Stomach smooth muscle (tissue), 2 donors: ENCODE measurements at regions not wholly inside any gene's neighbourhood (a gene's known extent, or its start where the extent isn't known, plus 50 kb on each side); places are given as distances from the start of the nearest gene placed in this dataset.

Experiments
- H3K27ac ChIP-seq: one replicate; pipeline ENCODE4 v1.7.0; 2013; ENCODE audit warnings: mild to moderate bottlenecking, low read length, inconsistent platforms
- H3K27me3 ChIP-seq, 2 donors: one replicate each; pipeline ENCODE4 v1.7.0; 2013; ENCODE audit warnings: low read length in 2 of 2; ENCODE audit not compliant: insufficient read depth in 2 of 2, control insufficient read depth in 1 of 2
- H3K36me3 ChIP-seq, 2 donors: one replicate each; pipeline ENCODE4 v1.7.0; 2013; ENCODE audit warnings: low read length in 2 of 2; ENCODE audit not compliant: control insufficient read depth in 2 of 2, insufficient read depth in 2 of 2
- H3K4me1 ChIP-seq: one replicate; pipeline ENCODE4 v1.7.0; 2013; ENCODE audit warnings: low read length; ENCODE audit not compliant: control insufficient read depth, insufficient read depth
- H3K4me3 ChIP-seq, 2 donors: one replicate each; pipeline ENCODE4 v1.7.0; 2013; ENCODE audit warnings: low read length in 2 of 2
- H3K9ac ChIP-seq, 2 donors: one replicate each; pipeline ENCODE4 v1.7.0; 2013; ENCODE audit warnings: low read length in 2 of 2, mild to moderate bottlenecking in 1 of 2
- H3K9me3 ChIP-seq, 2 donors: one replicate each; pipeline ENCODE4 v1.7.0; 2013; ENCODE audit warnings: low read length in 2 of 2; ENCODE audit not compliant: control insufficient read depth in 2 of 2
- donor health status: healthy.
- donor health status: Pancreatic carcinoma.

- Histone ChIP-seq H3K4me1 (no peaks in the 10 kb centered on the region), H3K27me3 (peaks cover 3% of the 10 kb centered on the region in 2 donors), H3K36me3 (no peaks in the 10 kb centered on the region), H3K9me3 (no peaks in the 10 kb centered on the region), H3K4me3 (no peak overlapping the region), H3K27ac (no peak overlapping the region), H3K9ac (no peak overlapping the region)
Measured at GRCh38 chr20:24837781-24838450, 111.2 kb upstream of the CST7 start.

DNA sequence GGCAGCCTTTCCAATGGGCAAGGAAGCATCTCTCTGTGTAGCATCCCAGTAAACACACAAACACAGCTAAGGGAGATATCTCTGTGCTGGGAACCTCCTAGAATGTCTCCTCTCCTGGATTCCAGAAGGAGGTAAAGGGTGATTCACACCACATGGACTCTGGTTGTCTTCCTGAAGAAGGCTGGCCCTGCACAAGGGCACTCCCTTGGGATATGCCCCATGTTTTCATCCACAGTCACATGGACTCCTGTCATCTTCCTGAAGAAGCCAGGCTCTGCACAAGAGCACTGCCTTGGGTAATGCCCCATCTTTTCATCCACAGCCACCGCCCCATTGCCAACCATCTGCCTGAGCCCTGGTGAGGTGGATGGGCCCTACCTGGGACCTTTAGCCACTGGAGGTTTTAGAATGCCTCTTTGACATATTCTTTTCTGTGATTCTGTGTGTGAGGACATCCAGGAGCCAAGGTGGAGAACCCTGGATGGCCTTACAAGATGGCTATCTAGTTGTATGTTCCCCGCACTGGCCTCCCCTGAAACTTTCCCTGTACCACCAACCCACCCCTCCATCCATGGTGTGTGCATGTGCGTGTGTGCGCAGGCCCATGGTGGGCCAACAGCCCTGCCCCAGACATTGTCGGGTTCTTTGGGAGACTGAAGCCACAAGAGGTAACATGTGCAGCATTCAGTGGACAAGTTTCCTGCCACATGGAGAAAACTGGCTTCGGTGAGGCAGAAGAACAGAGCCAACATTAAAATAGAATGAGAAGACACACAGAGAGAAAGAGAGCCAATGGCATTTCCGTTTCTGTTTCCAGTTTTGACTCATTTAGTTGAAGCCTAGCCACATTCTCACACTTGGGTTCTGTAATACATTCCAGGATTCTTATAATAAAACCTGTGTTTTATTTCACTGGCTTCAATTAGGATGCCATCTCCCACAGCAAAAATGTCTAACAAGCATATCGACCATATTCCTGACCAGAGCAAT, 110.2 kb upstream of the CST7 start:
- Histone ChIP-seq H3K27me3 (peaks cover 3% of the 10 kb centered on the region in 2 donors), H3K4me1 (no peaks in the 10 kb centered on the region), H3K27ac (no peak overlapping the region), H3K9me3 (no peaks in the 10 kb centered on the region), H3K4me3 (no peak overlapping the region), H3K36me3 (no peaks in the 10 kb centered on the region), H3K9ac (no peak overlapping the region)

- Histone ChIP-seq H3K9ac (no peak overlapping the region), H3K36me3 (no peaks in the 10 kb centered on the region), H3K27me3 (peaks cover 3% of the 10 kb centered on the region in 2 donors), H3K27ac (no peak overlapping the region), H3K9me3 (no peaks in the 10 kb centered on the region), H3K4me1 (no peaks in the 10 kb centered on the region), H3K4me3 (no peak overlapping the region)
Measured at GRCh38 chr20:24840121-24840713, 108.9 kb upstream of the CST7 start.

- Histone ChIP-seq H3K4me3 (no peak overlapping the region), H3K9ac (no peak overlapping the region), H3K27ac (no peak overlapping the region), H3K27me3 (peaks cover 0 to 3% of the 10 kb centered on the region in 2 donors), H3K9me3 (no peaks in the 10 kb centered on the region), H3K4me1 (no peaks in the 10 kb centered on the region), H3K36me3 (no peaks in the 10 kb centered on the region)
Measured at GRCh38 chr20:24842274-24842917, 106.7 kb upstream of the CST7 start.

DNA sequence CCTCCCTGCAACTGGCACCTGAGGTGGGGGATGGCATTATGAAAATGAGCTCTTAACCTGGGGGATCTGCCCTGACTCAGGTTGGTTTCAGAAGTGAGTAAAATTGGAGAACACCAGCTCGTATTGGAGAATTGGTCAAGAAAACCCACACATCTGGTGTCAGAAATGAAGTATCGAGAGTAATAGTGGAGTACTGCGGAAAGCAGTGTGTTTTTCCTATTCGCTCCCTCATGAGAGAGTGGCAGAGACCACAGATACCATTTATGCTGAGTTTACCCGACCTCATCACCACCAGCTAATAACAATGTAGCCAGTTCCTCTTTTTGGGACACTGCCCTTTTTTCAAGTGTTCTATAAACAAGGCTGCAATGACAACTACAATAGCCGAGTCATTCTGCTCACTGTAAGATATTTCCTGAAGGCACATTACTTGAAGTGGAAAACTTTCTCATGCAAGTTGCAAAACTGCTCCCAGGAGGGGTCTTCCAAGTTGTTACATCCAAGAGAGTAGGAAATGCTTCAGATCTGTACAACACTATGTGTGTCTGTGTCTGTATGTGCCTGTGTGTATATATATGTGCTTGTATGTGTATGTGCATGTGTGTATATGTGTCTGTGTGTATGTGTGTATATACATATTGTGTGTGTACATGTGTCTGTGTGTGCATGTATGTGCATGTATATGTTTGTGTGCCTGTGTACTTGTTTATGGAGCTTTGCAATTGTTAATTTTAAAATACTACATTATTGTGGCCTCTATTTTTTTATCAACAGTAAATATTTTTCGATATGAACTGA, 106.0 kb upstream of the CST7 start:
- no peaks in the 10 kb centered on the region for H3K4me1 ChIP-seq
- no peaks in the 10 kb centered on the region for H3K36me3 ChIP-seq
- no peaks in the 10 kb centered on the region for H3K9me3 ChIP-seq
- H3K4me3 ChIP-seq, result no peak overlapping the region
- no peak overlapping the region for H3K9ac ChIP-seq
- peaks cover 0 to 3% of the 10 kb centered on the region in 2 donors for H3K27me3 ChIP-seq
- no peak overlapping the region for H3K27ac ChIP-seq

- Histone ChIP-seq H3K4me3 (no peak overlapping the region), H3K9me3 (peaks cover 5% of the 10 kb centered on the region in 2 donors), H3K27me3 (no peaks in the 10 kb centered on the region)
Measured at GRCh38 chr20:24850176-24850575, 98.9 kb upstream of the CST7 start.

GRCh38 chr20:24851346-24852019, 97.6 kb upstream of the CST7 start:
- no peak overlapping the region for H3K27ac ChIP-seq
- peaks cover 5 to 7% of the 10 kb centered on the region in 2 donors for H3K9me3 ChIP-seq
- H3K4me3 ChIP-seq, result no peak overlapping the region
- no peak overlapping the region for H3K9ac ChIP-seq
- H3K27me3 ChIP-seq, result no peaks in the 10 kb centered on the region
- H3K36me3 ChIP-seq, result no peaks in the 10 kb centered on the region
- H3K4me1 ChIP-seq, result no peaks in the 10 kb centered on the region

More at GRCh38 chr20:24850176-24850575, 98.9 kb upstream of the CST7 start:
- Histone ChIP-seq H3K9ac (no peak overlapping the region), H3K36me3 (no peaks in the 10 kb centered on the region), H3K4me1 (no peaks in the 10 kb centered on the region), H3K27ac (no peak overlapping the region)

GRCh38 chr20:24853916-24854315, 95.2 kb upstream of the CST7 start:
- Histone ChIP-seq H3K4me1 (no peaks in the 10 kb centered on the region), H3K9ac (no peak overlapping the region), H3K4me3 (no peak overlapping the region), H3K27me3 (no peaks in the 10 kb centered on the region), H3K9me3 (peaks cover 10 to 13% of the 10 kb centered on the region in 2 donors), H3K36me3 (no peaks in the 10 kb centered on the region), H3K27ac (no peak overlapping the region)

- Histone ChIP-seq H3K4me1 (no peaks in the 10 kb centered on the region), H3K4me3 (no peak overlapping the region), H3K9ac (no peak overlapping the region), H3K36me3 (no peaks in the 10 kb centered on the region), H3K9me3 (peaks cover 10 to 13% of the 10 kb centered on the region in 2 donors), H3K27ac (no peak overlapping the region), H3K27me3 (peaks cover 0 to 4% of the 10 kb centered on the region in 2 donors)
Measured at GRCh38 chr20:24855848-24856247, 93.2 kb upstream of the CST7 start.
